Stimulated activated CD8-positive, alpha-beta memory T cell treated with anti-CD3 and anti-CD28 coated beads, Interleukin-15, amount 100 ng/mL, for 48 hours (primary cell): ENCODE measurements at regions not wholly inside any gene's neighbourhood (a gene's known extent, or its start where the extent isn't known, plus 50 kb on each side); places are given as distances from the start of the nearest gene placed in this dataset.
"Not testable (repeated sequence)": the region's sequence is repeated elsewhere in the genome, so short reads cannot be mapped to it uniquely, and the experiment has no call there.

ENCODE experiments used
- DNase-seq, 2 donors: peaks; one replicate each; pipeline ENCODE4 v3.0.0-alpha.2; 2020; ENCODE audit warnings: low read depth in 2 of 2

- DNase-seq = no peak
Observed at GRCh38 chr11:69869311-69869939, 50.2 kb upstream of the FGF3 start.

GRCh38 chr11:69870766-69871165, 51.5 kb upstream of the FGF3 start:
- no peak for DNase-seq

GRCh38 chr11:69873166-69874077, 54.2 kb upstream of the FGF3 start:
- DNase-seq = no peak

GRCh38 chr11:69874178-69874983, 55.2 kb upstream of the FGF3 start:
- DNase-seq = no peak

- DNase-seq = no peak
Observed at GRCh38 chr11:69874984-69875624, 55.9 kb upstream of the FGF3 start.

- no peak for DNase-seq
Observed at GRCh38 chr11:69876013-69876412, 56.8 kb upstream of the FGF3 start.

- DNase-seq = no peak
Observed at GRCh38 chr11:69877235-69877634, 58.0 kb upstream of the FGF3 start.

- DNase-seq = not testable (repeated sequence)
Observed at GRCh38 chr11:69877704-69878103, 58.5 kb upstream of the FGF3 start.

- no peak for DNase-seq
Observed at GRCh38 chr11:69878144-69878883, 59.1 kb upstream of the FGF3 start.

GRCh38 chr11:69878927-69879728, 59.9 kb upstream of the FGF3 start:
- DNase-seq = no peak

- no peak for DNase-seq
Observed at GRCh38 chr11:69879729-69880005, 60.5 kb upstream of the FGF3 start.

- no peak for DNase-seq
Observed at GRCh38 chr11:69880041-69880825, 61.0 kb upstream of the FGF3 start.

- no peak for DNase-seq
Observed at GRCh38 chr11:69880826-69881445, 61.7 kb upstream of the FGF3 start.

- DNase-seq = no peak
Observed at GRCh38 chr11:69881467-69882269, 62.5 kb upstream of the FGF3 start.

GRCh38 chr11:69882270-69882608, 63.0 kb upstream of the FGF3 start:
- no peak for DNase-seq

- no peak for DNase-seq
Observed at GRCh38 chr11:69883292-69884255, 64.4 kb upstream of the FGF3 start.

GRCh38 chr11:69884286-69884685, 65.1 kb upstream of the FGF3 start:
- no peak for DNase-seq
